Mesenchymal stem cell (in vitro differentiated cells and primary cell): ENCODE measurements at regions not wholly inside any gene's neighbourhood (a gene's known extent, or its start where the extent isn't known, plus 50 kb on each side); places are given as distances from the start of the nearest gene placed in this dataset. TPM values are rescaled to one million over a fixed set of nuclear protein-coding genes. Genes with fewer than 3 reads are reported as not detected.

Source experiments
- small RNA-seq: library from polyadenylated mRNA; stranded (forward); fragments of <200 nt; extraction: miRNeasy Mini kit (QIAGEN cat#:217004); gene quantifications from one replicate; pipeline ENCODE3, GENCODE V24; 2013; ENCODE audit warnings: low read depth

Small RNAs in the stretch of these regions (small RNA-seq; reads per million reads assigned to genes)
- gene AC023141.11 = not detected
- gene AC023141.12 = not detected
- gene AC023141.8 = not detected
